Skeletal muscle cell (primary cell): ENCODE measurements at regions not wholly inside any gene's neighbourhood (a gene's known extent, or its start where the extent isn't known, plus 50 kb on each side); places are given as distances from the start of the nearest gene placed in this dataset.
"Not testable (repeated sequence)": the region's sequence is repeated elsewhere in the genome, so short reads cannot be mapped to it uniquely, and the experiment has no call there.

Experiments used
- DNase-seq: peaks from one replicate; pipeline ENCODE4 v3.0.0-alpha.2; 2010; ENCODE audit warnings: low read depth
- H3K4me3 ChIP-seq: 2 replicates; pipeline ENCODE4 v1.5.1; 2011; ENCODE audit warnings: low read depth, mild to moderate bottlenecking, control low read depth, low read length, moderate library complexity

DNA sequence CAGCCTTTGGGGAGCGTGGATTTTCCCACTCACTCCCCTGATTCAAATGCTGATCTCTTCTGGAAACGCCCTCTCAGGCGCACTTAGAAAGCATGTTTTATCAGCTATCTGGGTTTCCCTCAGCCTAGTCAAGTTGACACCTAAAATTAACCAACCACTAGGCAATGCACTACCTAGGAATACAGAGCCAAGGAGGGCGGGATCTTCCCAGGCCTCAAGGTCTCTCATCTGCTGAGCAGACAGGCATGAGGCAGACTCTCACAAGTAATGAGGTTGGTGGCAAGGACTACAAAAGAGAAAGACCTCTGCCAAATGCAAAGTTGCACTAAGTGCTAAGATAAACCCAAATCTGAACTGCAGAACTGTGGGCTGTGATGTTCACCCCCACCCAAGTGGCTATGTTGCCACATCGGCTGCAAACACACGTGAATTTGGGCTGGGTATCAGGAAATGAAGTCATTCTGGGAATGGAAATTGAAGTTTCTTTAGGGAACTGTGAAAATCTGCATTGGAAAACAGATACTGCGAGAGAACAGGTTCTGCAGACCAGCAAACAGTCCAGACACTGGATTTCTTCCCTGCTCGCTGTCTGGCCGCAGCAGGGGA is 186.6 kb downstream of the LMLN start:
- not testable (repeated sequence) for H3K4me3 ChIP-seq, DNase-seq

DNA sequence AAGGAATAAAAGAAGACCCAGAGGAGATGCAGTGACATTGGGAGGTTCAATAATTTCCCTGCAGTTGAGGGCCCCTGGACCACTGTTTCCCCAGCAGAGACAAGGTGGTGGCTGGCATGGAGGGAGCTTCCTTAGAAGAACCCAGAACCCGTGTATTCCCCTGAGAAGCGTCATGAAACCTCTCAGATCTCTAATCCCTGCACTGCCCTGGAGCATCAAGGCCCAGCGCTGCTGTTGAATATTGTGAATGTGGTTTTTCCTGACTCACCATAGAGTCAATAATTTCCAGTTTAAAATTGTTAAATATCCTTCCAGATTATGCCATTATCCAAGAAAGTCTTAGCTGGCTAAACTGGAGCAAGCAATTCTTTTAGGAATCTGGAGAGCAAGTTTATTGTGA is 187.2 kb downstream of the LMLN start:
- H3K4me3 ChIP-seq, result not testable (repeated sequence)

DNA sequence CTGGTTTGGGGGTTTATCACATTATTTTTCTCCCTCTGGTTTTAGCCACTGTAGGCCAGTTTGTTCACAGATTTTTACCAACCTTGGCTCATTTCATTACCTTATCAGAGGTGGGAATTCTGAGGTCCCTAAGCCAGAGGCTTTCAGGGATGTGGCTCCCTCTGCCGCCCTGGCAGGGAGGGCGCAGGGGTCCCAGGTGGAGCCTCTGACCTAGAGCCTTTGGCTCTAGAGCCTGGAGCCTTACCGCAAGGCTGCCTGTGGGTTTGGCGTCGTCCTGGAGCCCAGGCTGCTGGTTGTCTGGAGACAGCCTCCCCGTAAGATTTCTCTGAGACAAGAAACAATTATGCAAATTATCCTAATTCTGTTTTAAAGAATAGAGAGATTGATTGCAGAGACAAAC is 188.0 kb downstream of the LMLN start:
- H3K4me3 ChIP-seq, DNase-seq: not testable (repeated sequence)

More for the DNA sequence above, 187.2 kb downstream of the LMLN start:
- not testable (repeated sequence) for DNase-seq

DNA sequence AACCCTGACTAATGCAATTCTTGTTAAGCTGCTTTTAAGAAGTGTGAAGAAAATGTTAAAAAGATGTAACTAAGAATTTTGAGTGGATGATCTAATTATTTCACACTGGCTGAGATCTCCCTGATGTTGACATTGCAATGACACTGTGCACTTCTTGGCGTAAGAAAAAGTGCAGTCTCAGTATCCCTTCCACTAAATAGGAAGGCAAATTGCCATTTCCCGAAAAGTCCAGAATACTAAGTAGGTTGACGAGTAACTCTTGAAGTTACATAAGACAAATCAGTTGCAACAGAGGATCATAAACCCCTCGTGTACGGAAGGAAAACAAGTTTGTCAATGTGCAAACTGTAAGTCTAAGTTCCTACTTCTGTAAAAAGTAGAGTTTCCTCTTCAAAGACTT is 189.9 kb downstream of the LMLN start:
- not testable (repeated sequence) for DNase-seq, H3K4me3 ChIP-seq

DNA sequence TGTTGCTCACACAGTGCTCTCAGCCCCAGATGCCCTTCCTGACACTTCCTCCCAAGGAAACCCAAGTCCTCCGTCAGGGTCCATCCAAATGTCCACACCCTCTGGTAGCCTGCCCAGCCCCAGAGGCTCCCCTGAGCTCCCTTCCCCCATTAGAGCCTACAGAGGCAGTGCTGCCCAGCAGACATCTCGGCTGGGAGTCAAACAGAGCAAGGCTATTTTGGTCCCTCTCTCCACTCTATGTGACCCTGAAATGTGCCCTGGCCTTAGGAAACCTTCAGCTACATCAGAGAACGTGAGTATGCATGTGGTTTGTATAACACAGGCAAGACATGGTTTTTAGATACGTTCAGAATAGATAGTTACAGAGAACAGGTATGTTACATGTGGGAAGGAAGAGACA is 191.8 kb downstream of the LMLN start:
- H3K4me3 ChIP-seq, DNase-seq: not testable (repeated sequence)

DNA sequence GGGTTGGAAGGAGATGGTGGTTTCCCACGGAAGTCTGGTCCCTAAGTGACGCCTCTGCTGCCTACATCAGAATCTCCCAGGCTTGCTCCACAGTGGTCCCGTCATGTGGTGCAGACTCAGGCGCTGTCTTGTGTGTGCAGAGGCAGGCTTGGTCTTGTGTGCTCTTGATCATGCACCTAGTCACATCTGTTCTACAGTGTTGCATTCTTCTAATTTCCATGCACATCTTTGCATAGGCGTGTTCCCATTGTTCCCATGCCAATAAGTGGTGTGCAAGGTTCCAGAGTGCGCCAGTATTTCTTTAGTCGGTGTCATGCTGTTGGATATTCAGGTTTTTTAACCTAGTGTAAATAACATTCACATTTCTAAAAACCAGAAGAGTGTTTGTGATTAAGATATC is 195.8 kb downstream of the LMLN start:
- not testable (repeated sequence) for H3K4me3 ChIP-seq, DNase-seq

DNA sequence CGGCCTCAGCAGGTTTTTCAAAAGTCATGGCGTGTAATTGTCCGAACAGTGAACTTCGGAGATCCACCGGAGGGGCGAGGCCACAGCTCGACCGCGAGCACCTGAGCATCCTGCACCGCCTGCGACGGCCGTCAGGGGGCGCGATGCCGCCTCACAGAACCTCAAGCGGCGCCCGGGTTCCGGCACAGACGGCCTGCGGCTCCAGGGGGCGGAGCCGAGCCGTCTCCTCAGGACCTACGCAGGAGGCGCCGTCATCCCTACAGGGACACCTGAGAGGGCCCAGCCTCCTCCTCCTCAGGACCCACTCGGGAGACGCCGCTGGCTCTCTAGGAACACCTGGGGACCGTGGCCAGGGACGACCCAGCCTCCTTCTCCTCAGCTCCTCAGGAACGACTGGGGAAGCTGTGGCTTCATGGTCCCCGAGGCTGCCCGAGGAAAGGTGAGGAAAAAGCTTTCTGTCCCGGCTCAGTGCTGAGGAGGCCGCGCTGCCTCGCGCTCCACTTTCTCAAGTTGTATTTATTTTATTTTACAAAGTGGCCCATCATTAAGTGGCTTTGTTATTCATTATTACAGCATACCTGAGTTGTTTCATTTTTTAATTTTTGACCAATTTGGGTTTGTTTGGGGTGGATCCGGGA is 197.3 kb downstream of the LMLN start:
- DNase-seq, H3K4me3 ChIP-seq: not testable (repeated sequence)

DNA sequence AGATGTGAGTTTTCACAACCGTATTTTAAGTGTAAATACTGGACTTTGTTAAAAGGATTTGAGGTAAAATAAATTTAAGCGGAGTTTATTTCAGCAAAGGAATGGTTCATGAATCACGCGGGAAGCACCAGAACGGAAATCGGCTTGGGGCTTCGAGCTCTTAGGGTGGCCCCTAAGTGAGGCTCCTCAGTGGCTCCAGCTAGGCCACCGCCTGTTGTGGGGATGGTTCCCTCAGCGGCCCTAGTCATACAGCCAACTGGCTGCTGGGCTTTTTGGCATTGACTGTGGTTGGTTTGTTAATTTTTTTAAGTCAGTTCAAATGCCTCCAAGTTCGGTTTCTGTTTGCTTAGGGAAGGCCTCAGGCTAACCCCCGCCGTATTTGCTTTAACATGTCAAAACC is 198.0 kb downstream of the LMLN start:
- DNase-seq, H3K4me3 ChIP-seq: not testable (repeated sequence)

DNA sequence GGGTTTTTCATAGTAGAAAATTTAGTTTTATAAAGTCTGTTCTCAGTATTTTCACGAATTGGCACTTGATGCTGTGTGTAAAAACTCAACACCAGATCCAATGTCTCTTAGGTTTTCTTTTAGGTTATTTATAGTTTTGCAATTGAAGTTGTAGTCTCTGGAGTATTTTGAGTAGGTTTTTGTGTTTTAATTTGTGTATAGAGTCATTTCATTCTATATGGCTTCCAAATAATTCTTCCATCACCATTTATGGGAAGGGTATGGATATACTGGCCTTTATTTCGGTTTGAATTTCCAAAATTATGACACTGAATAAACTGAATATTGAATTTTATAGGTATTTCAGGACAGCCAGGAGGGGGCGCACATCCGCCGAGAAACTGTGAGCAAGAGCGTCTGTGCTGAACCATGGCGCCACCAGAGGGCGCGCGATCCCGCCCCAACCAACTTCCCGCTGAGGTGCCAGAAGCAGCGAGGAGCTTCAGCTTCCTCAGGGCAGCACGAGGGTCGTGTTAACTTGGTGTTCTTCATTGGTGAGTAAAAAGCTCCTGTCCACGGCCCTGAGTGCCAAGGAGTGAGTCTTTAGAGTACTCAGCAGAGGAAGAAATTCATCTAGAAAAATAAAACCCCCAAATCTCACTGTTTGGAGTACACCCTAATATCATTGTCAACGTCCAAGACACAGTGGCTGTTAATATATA is 207.5 kb downstream of the LMLN start:
- H3K4me3 ChIP-seq, result not testable (repeated sequence)
- peak; percentile 16 for DNase-seq

DNA sequence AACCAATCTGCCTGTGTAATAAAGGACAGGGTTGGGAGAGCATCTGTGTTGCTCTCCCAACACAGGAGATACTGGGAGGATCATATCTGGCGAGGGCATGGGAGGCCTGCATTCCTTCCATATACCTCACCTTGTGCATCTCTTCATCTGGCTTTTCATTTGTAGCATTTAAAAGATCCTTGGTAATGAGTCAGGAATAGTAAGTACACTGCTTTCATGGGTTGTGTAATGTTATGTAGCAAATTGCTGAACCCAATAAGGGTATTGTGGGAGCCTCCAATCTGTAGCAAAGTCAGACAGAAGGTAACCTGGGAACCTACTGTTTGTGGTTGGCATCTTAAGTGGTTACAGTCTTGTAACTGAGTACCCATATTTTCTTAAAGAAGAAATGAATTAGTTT is 210.8 kb downstream of the LMLN start:
- not testable (repeated sequence) for H3K4me3 ChIP-seq, DNase-seq

DNA sequence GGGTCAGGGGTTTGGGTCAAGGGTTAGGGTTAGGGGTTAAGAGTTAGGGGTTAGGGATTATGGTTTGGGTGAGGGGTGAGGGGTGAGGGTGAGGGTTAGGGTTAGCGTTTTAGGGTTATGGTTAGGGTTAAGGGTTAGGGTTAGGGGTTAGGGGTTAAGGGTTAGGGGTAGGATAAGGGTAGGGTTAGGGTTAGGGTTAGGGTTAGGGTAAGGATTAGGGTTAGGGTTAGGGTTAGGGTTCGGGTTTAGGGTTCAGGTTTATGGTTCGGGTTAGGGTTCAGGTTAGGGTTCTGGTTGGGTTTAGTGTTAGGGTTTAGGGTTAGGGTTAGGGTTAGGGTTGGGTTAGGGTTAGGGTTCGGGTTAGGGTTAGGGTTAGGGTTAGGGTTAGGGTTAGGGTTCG is 213.1 kb downstream of the LMLN start:
- H3K4me3 ChIP-seq, DNase-seq: not testable (repeated sequence)

DNA sequence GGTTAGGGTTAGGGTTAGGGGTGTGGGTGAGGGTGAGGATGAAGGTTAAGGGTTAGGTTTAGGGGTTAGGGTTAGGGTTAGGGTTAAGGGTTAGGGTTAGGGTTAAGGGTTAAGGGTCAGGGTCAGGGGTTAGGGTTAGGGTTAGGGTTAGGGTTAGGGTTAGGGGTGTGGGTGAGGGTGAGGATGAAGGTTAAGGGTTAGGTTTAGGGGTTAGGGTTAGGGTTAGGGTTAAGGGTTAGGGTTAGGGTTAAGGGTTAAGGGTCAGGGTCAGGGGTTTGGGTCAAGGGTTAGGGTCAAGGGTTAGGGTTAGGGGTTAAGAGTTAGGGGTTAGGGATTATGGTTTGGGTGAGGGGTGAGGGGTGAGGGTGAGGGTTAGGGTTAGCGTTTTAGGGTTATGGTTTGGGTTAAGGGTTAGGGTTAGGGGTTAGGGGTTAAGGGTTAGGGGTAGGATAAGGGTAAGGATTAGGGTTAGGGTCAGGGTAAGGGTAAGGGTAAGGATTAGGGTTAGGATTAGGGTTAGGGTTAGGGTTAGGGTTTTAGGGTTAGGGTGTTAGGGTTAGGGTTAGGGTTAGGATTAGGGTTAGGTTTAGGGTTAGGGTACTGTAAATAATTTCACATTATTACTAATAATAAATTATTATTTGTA is 214.0 kb downstream of the LMLN start:
- DNase-seq, H3K4me3 ChIP-seq: not testable (repeated sequence)
